Adrenal gland (tissue), 5 donors: ENCODE measurements at regions not wholly inside any gene's neighbourhood (a gene's known extent, or its start where the extent isn't known, plus 50 kb on each side); places are given as distances from the start of the nearest gene placed in this dataset.

Experiments
- POLR2A ChIP-seq, 2 donors: fragments of 450-650 bp; IDR thresholded peaks; one replicate each; pipeline ENCODE4 v1.6.1; 2017; ENCODE audit warnings: antibody characterized with exemption in 2 of 2, mild to moderate bottlenecking in 2 of 2, moderate library complexity in 1 of 2
- TF ChIP-seq, protein P1 (sequence below), 6 experiments: fragments of 450-650 bp in 4 of 6; fragments of 200-600 bp in 2 of 6; sonication (generic) in 1 of 6; IDR thresholded peaks; 1 replicate in 5 of 6; 2 replicates in 1 of 6; pipeline versions ENCODE4 v1.5.1 to v1.8.0; 2016 to 2021; ENCODE audit warnings: antibody characterized with exemption in 6 of 6, mild to moderate bottlenecking in 2 of 6, moderate library complexity in 1 of 6
- donor health status: DM: no; HTN: no; CAD: no.

GRCh38 chr6:50278663-50279062, 228.9 kb upstream of the DEFB112 start:
- no peak for TF ChIP-seq POLR2A (IDR thresholded peaks at IDR 0.05)
- TF ChIP-seq, protein P1, sequence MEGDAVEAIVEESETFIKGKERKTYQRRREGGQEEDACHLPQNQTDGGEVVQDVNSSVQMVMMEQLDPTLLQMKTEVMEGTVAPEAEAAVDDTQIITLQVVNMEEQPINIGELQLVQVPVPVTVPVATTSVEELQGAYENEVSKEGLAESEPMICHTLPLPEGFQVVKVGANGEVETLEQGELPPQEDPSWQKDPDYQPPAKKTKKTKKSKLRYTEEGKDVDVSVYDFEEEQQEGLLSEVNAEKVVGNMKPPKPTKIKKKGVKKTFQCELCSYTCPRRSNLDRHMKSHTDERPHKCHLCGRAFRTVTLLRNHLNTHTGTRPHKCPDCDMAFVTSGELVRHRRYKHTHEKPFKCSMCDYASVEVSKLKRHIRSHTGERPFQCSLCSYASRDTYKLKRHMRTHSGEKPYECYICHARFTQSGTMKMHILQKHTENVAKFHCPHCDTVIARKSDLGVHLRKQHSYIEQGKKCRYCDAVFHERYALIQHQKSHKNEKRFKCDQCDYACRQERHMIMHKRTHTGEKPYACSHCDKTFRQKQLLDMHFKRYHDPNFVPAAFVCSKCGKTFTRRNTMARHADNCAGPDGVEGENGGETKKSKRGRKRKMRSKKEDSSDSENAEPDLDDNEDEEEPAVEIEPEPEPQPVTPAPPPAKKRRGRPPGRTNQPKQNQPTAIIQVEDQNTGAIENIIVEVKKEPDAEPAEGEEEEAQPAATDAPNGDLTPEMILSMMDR (IDR thresholded peaks at IDR 0.05) = no peak
